Panc1 (cell line): ENCODE measurements at regions not wholly inside any gene's neighbourhood (a gene's known extent, or its start where the extent isn't known, plus 50 kb on each side); places are given as distances from the start of the nearest gene placed in this dataset.

Source experiments
- ATAC-seq: fragments of 200-7000 bp; cut with Tn5 transposase; 2 replicates; pipeline ENCODE4 v1.9.1; 2020; ENCODE audit warnings: mild to moderate bottlenecking, moderate library complexity
- BruUV-seq: library from RNA; stranded (reverse); fragments of 400-500 nt; replicated peaks from 2 replicates; lab custom pipeline; 2021; lab: Mats Ljungman, UMichigan
- CTCF ChIA-PET: fragments of 300-600 bp; sonication (Branson Sonifier 250); formaldehyde crosslinking; loops from one replicate; lab custom pipeline; 2022; ENCODE audit warnings: antibody characterized with exemption; lab: Charles Lee
- POLR2A ChIA-PET: fragments of 300-600 bp; sonication (Branson Sonifier 250); formaldehyde crosslinking; loops from one replicate; lab custom pipeline; 2022; ENCODE audit warnings: antibody characterized with exemption; lab: Charles Lee
- DNase-seq: peaks from one replicate; pipeline ENCODE4 v3.0.0-alpha.2; 2010; ENCODE audit warnings: low read depth, low spot score
- H3K27ac ChIP-seq: 2 replicates; pipeline ENCODE4 v1.5.1; 2011; ENCODE audit warnings: mild to moderate bottlenecking, low read length, inconsistent platforms
- H3K27me3 ChIP-seq: fragments of 200-500 bp; sonication (Bioruptor generic); 2 replicates; pipeline ENCODE4 v1.6.0; 2014; ENCODE audit warnings: low read length, inconsistent platforms; ENCODE audit not compliant: control insufficient read depth, insufficient read depth
- H3K36me3 ChIP-seq: fragments of 200-500 bp; sonication (Bioruptor generic); 2 replicates; pipeline ENCODE4 v1.5.1; 2014; ENCODE audit warnings: inconsistent platforms, mild to moderate bottlenecking, low read length, moderate library complexity; ENCODE audit not compliant: control insufficient read depth, insufficient read depth
- H3K4me1 ChIP-seq: 2 replicates; pipeline ENCODE4 v1.5.1; 2011; ENCODE audit warnings: inconsistent platforms, mild to moderate bottlenecking, low read length, moderate library complexity; ENCODE audit not compliant: control insufficient read depth, insufficient read depth
- H3K4me3 ChIP-seq, 2 experiments: 2 replicates each; pipeline ENCODE4 v1.5.1; 2011 to 2012; ENCODE audit warnings: low read depth in 2 of 2, low read length in 2 of 2, mild to moderate bottlenecking in 2 of 2, inconsistent platforms in 1 of 2, moderate library complexity in 1 of 2
- H3K9me3 ChIP-seq: fragments of 200-500 bp; sonication (Bioruptor generic); 2 replicates; pipeline ENCODE4 v1.5.1; 2014; ENCODE audit warnings: low read depth, mild to moderate bottlenecking, inconsistent platforms, low read length, moderate library complexity; ENCODE audit not compliant: control insufficient read depth, insufficient read depth
- CTCF ChIP-seq: fragments of 450-650 bp; IDR thresholded peaks from 2 replicates; pipeline ENCODE4 v1.5.1; 2017; ENCODE audit warnings: mild to moderate bottlenecking
- POLR2AphosphoS5 ChIP-seq: IDR thresholded peaks from 2 replicates; pipeline ENCODE4 v1.6.1; 2012; ENCODE audit warnings: mild to moderate bottlenecking, low read depth, low read length, moderate library complexity
- REST ChIP-seq, 2 experiments: IDR thresholded peaks; 2 replicates each; pipeline ENCODE4 v1.6.1; 2011 to 2012; ENCODE audit warnings: low read depth in 2 of 2, control low read depth in 1 of 2, low read length in 1 of 2, mild to moderate bottlenecking in 1 of 2, moderate library complexity in 1 of 2; ENCODE audit not compliant: insufficient read depth in 1 of 2
- SIN3A ChIP-seq: IDR thresholded peaks from 2 replicates; pipeline ENCODE4 v1.6.1; 2012; ENCODE audit warnings: low read depth, mild to moderate bottlenecking, low read length, moderate library complexity, borderline replicate concordance; ENCODE audit not compliant: insufficient read depth
- TCF7L2 ChIP-seq: IDR thresholded peaks from 2 replicates; pipeline ENCODE4 v1.6.1; 2011; ENCODE audit warnings: mild to moderate bottlenecking, low read depth, low read length, inconsistent platforms
- in situ Hi-C: cut with HindIII; loops from 2 replicates; pipeline ENCODE4 v1.10.0; 2016; ENCODE audit warnings: low sequenced_read_pairs, low pct_unique_long_range_greater_than_20kb
- intact Hi-C: fragments of 100-400 bp; cut with micrococcal nuclease; formaldehyde crosslinking; loops from one replicate; pipeline ENCODE4 v1.10.0; 2022; ENCODE audit not compliant: unreplicated experiment

GRCh38 chr2:173753441-173753840 lies 211.7 kb downstream of the SP3 start:
- in situ Hi-C loops = no loop called here
- no peaks in the 10 kb centered on the region for H3K9me3 ChIP-seq
- ChIA-PET CTCF (no interaction called here), POLR2A (interaction anchor here (0.6 kb wide), 1 partner anchor 329 kb away, joined by 14 read pairs; no protein-coding TSS in a partner anchor)
- no peak for DNase-seq
- no peak for ATAC-seq
- intact Hi-C loops = loop anchor here (5.0 kb wide), 1 partner anchor 181 kb away; no protein-coding TSS in a partner anchor
- H3K4me1 ChIP-seq = peaks cover 4% of the 10 kb centered on the region; the same call in 1 of the 2 replicates
- no TSS peak for BruUV-seq
- TF ChIP-seq TCF7L2 = no peak
- TF ChIP-seq CTCF = no peak
- no peak for TF ChIP-seq REST (IDR thresholded peaks at IDR 0.05; ENCODE audit: insufficient read depth in 1 of 2, low read depth in 2 of 2, low read length in 1 of 2)
- TF ChIP-seq SIN3A = no peak
- TF ChIP-seq POLR2AphosphoS5 = no peak
- no peak overlapping the region for H3K27ac ChIP-seq
- no peaks in the 10 kb centered on the region for H3K36me3 ChIP-seq
- H3K27me3 ChIP-seq = no peaks in the 10 kb centered on the region
- H3K4me3 ChIP-seq = no peak overlapping the region

- Histone ChIP-seq H3K27ac (no peak overlapping the region), H3K4me3 (no peak overlapping the region), H3K9me3 (no peaks in the 10 kb centered on the region), H3K4me1 (peaks cover under 1% of the 10 kb centered on the region; the same call in 1 of the 2 replicates), H3K36me3 (no peaks in the 10 kb centered on the region), H3K27me3 (no peaks in the 10 kb centered on the region)
- no peak for ATAC-seq
- no TSS peak for BruUV-seq
- DNase-seq = no peak
- POLR2A ChIA-PET = interaction anchor here (0.6 kb wide), 1 partner anchor 328 kb away, joined by 14 read pairs; no protein-coding TSS in a partner anchor
- intact Hi-C loops = loop anchor here (5.0 kb wide), 1 partner anchor 182 kb away; no protein-coding TSS in a partner anchor
- TF ChIP-seq CTCF (no peak), REST (IDR thresholded peaks at IDR 0.05; ENCODE audit: insufficient read depth in 1 of 2, low read depth in 2 of 2, low read length in 1 of 2) (no peak), SIN3A (no peak), TCF7L2 (no peak), POLR2AphosphoS5 (no peak)
- CTCF ChIA-PET = no interaction called here
- in situ Hi-C loops = no loop called here
These were observed 211.0 kb downstream of the SP3 start for GRCh38 chr2:173754165-173754564.
